Prostate gland (tissue), 2 donors: ENCODE measurements at regions not wholly inside any gene's neighbourhood (a gene's known extent, or its start where the extent isn't known, plus 50 kb on each side); places are given as distances from the start of the nearest gene placed in this dataset.

Experiments used
- DNase-seq: peaks from one replicate; pipeline ENCODE4 v3.0.0-alpha.2; 2019; ENCODE audit warnings: low spot score
- H3K27ac ChIP-seq, 2 donors: fragments of 200-600 bp; sonication (generic); 2 replicates each; pipeline ENCODE4 v1.5.1; 2017 to 2019
- H3K27me3 ChIP-seq: fragments of 200-600 bp; sonication (generic); replicated peaks from 2 replicates; pipeline ENCODE4 v1.5.1; 2019; ENCODE audit not compliant: insufficient read depth
- H3K36me3 ChIP-seq, 2 donors: fragments of 200-600 bp; sonication (generic); 1 replicate in 1 of 2; 2 replicates in 1 of 2; pipeline versions ENCODE4 v1.5.1 to v1.8.1; 2017 to 2019
- H3K4me1 ChIP-seq: fragments of 200-600 bp; sonication (generic); replicated peaks from 2 replicates; pipeline ENCODE4 v1.5.1; 2019
- H3K4me3 ChIP-seq, 2 donors: fragments of 200-600 bp; sonication (generic); 2 replicates each; pipeline ENCODE4 v1.5.1; 2017 to 2019
- H3K9me3 ChIP-seq: fragments of 200-600 bp; sonication (generic); 2 replicates; pipeline ENCODE4 v1.5.1; 2017
- CTCF ChIP-seq, 4 experiments: fragments of 200-600 bp in 2 of 4; fragments of 450-650 bp in 2 of 4; sonication (generic) in 2 of 4; IDR thresholded peaks; 1 replicate in 3 of 4; 2 replicates in 1 of 4; pipeline ENCODE4 v1.5.1; 2016 to 2019; ENCODE audit warnings: antibody characterized with exemption in 4 of 4, mild to moderate bottlenecking in 2 of 4, moderate library complexity in 2 of 4
- POLR2A ChIP-seq: fragments of 450-650 bp; IDR thresholded peaks from one replicate; pipeline ENCODE4 v1.6.1; 2016; ENCODE audit warnings: antibody characterized with exemption, mild to moderate bottlenecking
- POLR2AphosphoS5 ChIP-seq: sonication (generic); formaldehyde crosslinking; IDR thresholded peaks from one replicate; pipeline ENCODE4 v1.6.1; 2017; ENCODE audit warnings: antibody characterized with exemption
- WGBS: methylation state at CpG from one replicate; pipeline ENCODE4 v1.1.5; 2018; 5-methylcytosine and 5-hydroxymethylcytosine counted together
- intact Hi-C: fragments of 100-400 bp; cut with DNase I; formaldehyde crosslinking; loops from one replicate; pipeline ENCODE4 v1.14.2; 2022

GRCh38 chr1:37105911-37106310 is 71.6 kb upstream of the GRIK3 start:
- H3K27ac ChIP-seq = no peak overlapping the region

GRCh38 chr1:37107153-37107907 is 73.0 kb upstream of the GRIK3 start:
- TF ChIP-seq POLR2A = no peak
- TF ChIP-seq POLR2AphosphoS5 = no peak
- TF ChIP-seq CTCF (IDR thresholded peaks at IDR 0.05) = no peak
- Histone ChIP-seq H3K36me3 (no peaks in the 10 kb centered on the region), H3K27me3 (no peaks in the 10 kb centered on the region), H3K9me3 (no peaks in the 10 kb centered on the region), H3K4me1 (no peaks in the 10 kb centered on the region), H3K27ac (no peak overlapping the region), H3K4me3 (no peak overlapping the region)
- intact Hi-C loops = no loop called here
- no peak for DNase-seq
- 85% methylated on average over 5 of the region's 5 CpGs for WGBS

More at GRCh38 chr1:37105911-37106310, 71.6 kb upstream of the GRIK3 start:
- Histone ChIP-seq H3K27me3 (no peaks in the 10 kb centered on the region), H3K4me1 (no peaks in the 10 kb centered on the region), H3K9me3 (no peaks in the 10 kb centered on the region), H3K36me3 (no peaks in the 10 kb centered on the region), H3K4me3 (no peak overlapping the region)
- DNase-seq = no peak
- intact Hi-C loops = no loop called here
- 61% methylated on average over 5 of the region's 5 CpGs for WGBS
- no peak for TF ChIP-seq CTCF (IDR thresholded peaks at IDR 0.05)
- no peak for TF ChIP-seq POLR2AphosphoS5
- no peak for TF ChIP-seq POLR2A

- no peaks in the 10 kb centered on the region for H3K27me3 ChIP-seq
- no peaks in the 10 kb centered on the region for H3K36me3 ChIP-seq
Observed at GRCh38 chr1:37108596-37109188, 74.4 kb upstream of the GRIK3 start.

GRCh38 chr1:37112430-37112829 is 78.1 kb upstream of the GRIK3 start:
- H3K36me3 ChIP-seq = no peaks in the 10 kb centered on the region
- no peaks in the 10 kb centered on the region for H3K27me3 ChIP-seq
- no peak overlapping the region for H3K27ac ChIP-seq
- 40% methylated on average over 1 of the region's 1 CpG for WGBS
- H3K4me3 ChIP-seq = no peak overlapping the region
- intact Hi-C loops = no loop called here
- no peaks in the 10 kb centered on the region for H3K4me1 ChIP-seq
- no peak for DNase-seq
- TF ChIP-seq CTCF (IDR thresholded peaks at IDR 0.05) (no peak), POLR2A (no peak), POLR2AphosphoS5 (no peak)
- H3K9me3 ChIP-seq = no peaks in the 10 kb centered on the region

More at GRCh38 chr1:37108596-37109188, 74.4 kb upstream of the GRIK3 start:
- DNase-seq = no peak
- WGBS = 86% methylated on average over 9 of the region's 9 CpGs
- TF ChIP-seq POLR2A (no peak), POLR2AphosphoS5 (no peak), CTCF (IDR thresholded peaks at IDR 0.05) (no peak)
- Histone ChIP-seq H3K4me1 (no peaks in the 10 kb centered on the region), H3K9me3 (no peaks in the 10 kb centered on the region), H3K4me3 (no peak overlapping the region), H3K27ac (no peak overlapping the region)
- intact Hi-C loops = no loop called here
